ENCODE measurements at regions not wholly inside any gene's neighbourhood (a gene's known extent, or its start where the extent isn't known, plus 50 kb on each side); places are given as distances from the start of the nearest gene placed in this dataset.
"Not testable (repeated sequence)": the region's sequence is repeated elsewhere in the genome, so short reads cannot be mapped to it uniquely, and the experiment has no call there.

- CTCF ChIA-PET: interaction anchor here (0.6 to 1.5 kb wide), 2 partner anchors 12 to 104 kb away, joined by 3 read pairs; no protein-coding TSS in a partner anchor
These were observed 86.5 kb upstream of the BTN3A2 start for GRCh38 chr6:26278536-26278935.

DNA sequence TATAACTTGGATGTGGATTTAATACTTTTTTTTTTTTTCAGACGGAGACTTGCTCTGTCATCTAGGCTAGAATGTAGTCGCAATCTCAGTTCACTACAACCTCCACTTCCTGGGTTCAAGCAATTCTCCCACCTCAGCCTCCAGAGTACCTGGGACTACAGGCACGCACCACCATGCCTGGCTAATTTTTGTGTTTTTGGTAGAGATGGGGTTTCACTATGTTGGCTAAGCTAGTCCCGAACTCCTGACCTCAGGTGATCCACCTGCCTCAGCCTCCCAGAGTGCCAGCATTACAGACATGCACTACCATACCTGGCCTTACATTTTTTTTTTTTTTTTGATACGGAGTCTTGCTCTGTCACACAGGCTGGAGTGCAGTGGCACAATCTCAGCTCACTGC is 85.6 kb upstream of the BTN3A2 start:
- H3K79me2 ChIP-seq (ENCODE audit: insufficient read depth); H2AFZ ChIP-seq (ENCODE audit: low read depth); H3K27me3 ChIP-seq (ENCODE audit: insufficient read depth); H3K4me1 ChIP-seq (ENCODE audit: control insufficient read depth in 1 of 2, insufficient read depth in 2 of 2, low read depth in 1 of 2, low read length in 1 of 2); H3K9me2 ChIP-seq; H3K9ac ChIP-seq; H4K20me1 ChIP-seq (ENCODE audit: insufficient read depth); CTCF ChIA-PET; H3K9me3 ChIP-seq; DNase-seq; H3K4me3 ChIP-seq (ENCODE audit: low read depth in 2 of 2, low read length in 1 of 2); POLR2A ChIA-PET; H3K36me3 ChIP-seq (replicated peaks in 1 of 2; ENCODE audit: control insufficient read depth in 1 of 2, insufficient read depth in 2 of 2, low read length in 1 of 2); H3K4me2 ChIP-seq; H3K27ac ChIP-seq (ENCODE audit: low read depth in 2 of 2, low read length in 1 of 2): not testable (repeated sequence)
- H3F3A ChIP-seq (replicated peaks; ENCODE audit: insufficient read depth): peaks cover 23% of the 10 kb centered on the region
- WGBS (ENCODE audit: low lambda C conversion rate): 97% methylated on average over 5 of the region's 5 CpGs

More at GRCh38 chr6:26278536-26278935, 86.5 kb upstream of the BTN3A2 start:
- Histone ChIP-seq H3K79me2 (ENCODE audit: insufficient read depth) (no peaks in the 10 kb centered on the region), H3K4me3 (ENCODE audit: low read depth in 2 of 2, low read length in 1 of 2) (no peak overlapping the region), H3K9me3 (no peaks in the 10 kb centered on the region), H3K9ac (no peak overlapping the region), H3K36me3 (replicated peaks in 1 of 2; ENCODE audit: control insufficient read depth in 1 of 2, insufficient read depth in 2 of 2, low read length in 1 of 2) (peaks cover 0 to 7% of the 10 kb centered on the region in 2 experiments), H3K4me2 (no peak overlapping the region), H3K27me3 (ENCODE audit: insufficient read depth) (no peaks in the 10 kb centered on the region), H4K20me1 (ENCODE audit: insufficient read depth) (no peaks in the 10 kb centered on the region), H2AFZ (ENCODE audit: low read depth) (no peak overlapping the region), H3K4me1 (ENCODE audit: control insufficient read depth in 1 of 2, insufficient read depth in 2 of 2, low read depth in 1 of 2, low read length in 1 of 2) (peaks cover 0 to 4% of the 10 kb centered on the region in 2 experiments; a peak in 2 of 4 replicates), H3F3A (replicated peaks; ENCODE audit: insufficient read depth) (peaks cover 26% of the 10 kb centered on the region), H3K9me2 (no peaks in the 10 kb centered on the region), H3K27ac (ENCODE audit: low read depth in 2 of 2, low read length in 1 of 2) (no peak overlapping the region)
- 72% methylated on average over 1 of the region's 1 CpG for WGBS (ENCODE audit: low lambda C conversion rate)
- no peak for TF ChIP-seq ELF1 (IDR thresholded peaks at IDR 0.05)
- TF ChIP-seq RFX5 (IDR thresholded peaks at IDR 0.05; ENCODE audit: low read length): no peak
- TF ChIP-seq, protein P1, sequence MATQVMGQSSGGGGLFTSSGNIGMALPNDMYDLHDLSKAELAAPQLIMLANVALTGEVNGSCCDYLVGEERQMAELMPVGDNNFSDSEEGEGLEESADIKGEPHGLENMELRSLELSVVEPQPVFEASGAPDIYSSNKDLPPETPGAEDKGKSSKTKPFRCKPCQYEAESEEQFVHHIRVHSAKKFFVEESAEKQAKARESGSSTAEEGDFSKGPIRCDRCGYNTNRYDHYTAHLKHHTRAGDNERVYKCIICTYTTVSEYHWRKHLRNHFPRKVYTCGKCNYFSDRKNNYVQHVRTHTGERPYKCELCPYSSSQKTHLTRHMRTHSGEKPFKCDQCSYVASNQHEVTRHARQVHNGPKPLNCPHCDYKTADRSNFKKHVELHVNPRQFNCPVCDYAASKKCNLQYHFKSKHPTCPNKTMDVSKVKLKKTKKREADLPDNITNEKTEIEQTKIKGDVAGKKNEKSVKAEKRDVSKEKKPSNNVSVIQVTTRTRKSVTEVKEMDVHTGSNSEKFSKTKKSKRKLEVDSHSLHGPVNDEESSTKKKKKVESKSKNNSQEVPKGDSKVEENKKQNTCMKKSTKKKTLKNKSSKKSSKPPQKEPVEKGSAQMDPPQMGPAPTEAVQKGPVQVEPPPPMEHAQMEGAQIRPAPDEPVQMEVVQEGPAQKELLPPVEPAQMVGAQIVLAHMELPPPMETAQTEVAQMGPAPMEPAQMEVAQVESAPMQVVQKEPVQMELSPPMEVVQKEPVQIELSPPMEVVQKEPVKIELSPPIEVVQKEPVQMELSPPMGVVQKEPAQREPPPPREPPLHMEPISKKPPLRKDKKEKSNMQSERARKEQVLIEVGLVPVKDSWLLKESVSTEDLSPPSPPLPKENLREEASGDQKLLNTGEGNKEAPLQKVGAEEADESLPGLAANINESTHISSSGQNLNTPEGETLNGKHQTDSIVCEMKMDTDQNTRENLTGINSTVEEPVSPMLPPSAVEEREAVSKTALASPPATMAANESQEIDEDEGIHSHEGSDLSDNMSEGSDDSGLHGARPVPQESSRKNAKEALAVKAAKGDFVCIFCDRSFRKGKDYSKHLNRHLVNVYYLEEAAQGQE (IDR thresholded peaks at IDR 0.05; ENCODE audit: low read depth, low read length): no peak
- TF ChIP-seq USF1 (IDR thresholded peaks at IDR 0.05; ENCODE audit: borderline replicate concordance, low read depth): no peak
- no peak for TF ChIP-seq TCF12 (IDR thresholded peaks at IDR 0.05)
- no peak for TF ChIP-seq JUND (IDR thresholded peaks at IDR 0.05)
- TF ChIP-seq NFIC (IDR thresholded peaks at IDR 0.05; ENCODE audit: borderline replicate concordance): no peak
- TF ChIP-seq, protein P2, sequence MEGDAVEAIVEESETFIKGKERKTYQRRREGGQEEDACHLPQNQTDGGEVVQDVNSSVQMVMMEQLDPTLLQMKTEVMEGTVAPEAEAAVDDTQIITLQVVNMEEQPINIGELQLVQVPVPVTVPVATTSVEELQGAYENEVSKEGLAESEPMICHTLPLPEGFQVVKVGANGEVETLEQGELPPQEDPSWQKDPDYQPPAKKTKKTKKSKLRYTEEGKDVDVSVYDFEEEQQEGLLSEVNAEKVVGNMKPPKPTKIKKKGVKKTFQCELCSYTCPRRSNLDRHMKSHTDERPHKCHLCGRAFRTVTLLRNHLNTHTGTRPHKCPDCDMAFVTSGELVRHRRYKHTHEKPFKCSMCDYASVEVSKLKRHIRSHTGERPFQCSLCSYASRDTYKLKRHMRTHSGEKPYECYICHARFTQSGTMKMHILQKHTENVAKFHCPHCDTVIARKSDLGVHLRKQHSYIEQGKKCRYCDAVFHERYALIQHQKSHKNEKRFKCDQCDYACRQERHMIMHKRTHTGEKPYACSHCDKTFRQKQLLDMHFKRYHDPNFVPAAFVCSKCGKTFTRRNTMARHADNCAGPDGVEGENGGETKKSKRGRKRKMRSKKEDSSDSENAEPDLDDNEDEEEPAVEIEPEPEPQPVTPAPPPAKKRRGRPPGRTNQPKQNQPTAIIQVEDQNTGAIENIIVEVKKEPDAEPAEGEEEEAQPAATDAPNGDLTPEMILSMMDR (IDR thresholded peaks at IDR 0.05): no peak
- no peak for TF ChIP-seq MXI1 (IDR thresholded peaks at IDR 0.05; ENCODE audit: low read depth, low read length)
- TF ChIP-seq RXRA (IDR thresholded peaks at IDR 0.05; ENCODE audit: borderline replicate concordance, low read depth): no peak
- no peak for TF ChIP-seq RCOR1 (IDR thresholded peaks at IDR 0.05; ENCODE audit: low read length)
- no peak for TF ChIP-seq RAD21 (IDR thresholded peaks at IDR 0.05; ENCODE audit: low read length)
- no peak for TF ChIP-seq GATA2 (CRISPR knock-in tag; IDR thresholded peaks at IDR 0.05)
- no peak for TF ChIP-seq EZH2phosphoT487 (IDR thresholded peaks at IDR 0.05; ENCODE audit: borderline replicate concordance, low read depth)
- POLR2A ChIA-PET: interaction anchor here (1.4 kb wide), 1 partner anchor 62 kb away, joined by 5 read pairs; a partner anchor contains a TSS
- no peak for DNase-seq

Measured in SK-N-SH (cell line).